NCI-H1436 treated with DMSO at 0.1 percent for 48 hours (cell line): ENCODE measurements at regions not wholly inside any gene's neighbourhood (a gene's known extent, or its start where the extent isn't known, plus 50 kb on each side); places are given as distances from the start of the nearest gene placed in this dataset.

Experiments used
- DNase-seq: peaks from one replicate; lab custom pipeline; 2025; lab: John Stamatoyannopoulos, UW

- DNase-seq: no peak
These were observed 92.0 kb upstream of the PRMT6 start for GRCh38 chr1:106964495-106964894.

GRCh38 chr1:106968644-106969043, 87.8 kb upstream of the PRMT6 start:
- DNase-seq: no peak

GRCh38 chr1:106969731-106970130, 86.7 kb upstream of the PRMT6 start:
- DNase-seq: no peak

GRCh38 chr1:106972074-106972473, 84.4 kb upstream of the PRMT6 start:
- DNase-seq: no peak

- no peak for DNase-seq
These were observed 80.5 kb upstream of the PRMT6 start for GRCh38 chr1:106975944-106976343.

- DNase-seq: no peak
These were observed 77.8 kb upstream of the PRMT6 start for GRCh38 chr1:106978477-106979322.

GRCh38 chr1:106979371-106979770, 77.1 kb upstream of the PRMT6 start:
- DNase-seq: no peak

GRCh38 chr1:106980121-106980520, 76.4 kb upstream of the PRMT6 start:
- DNase-seq: no peak

- DNase-seq: no peak
These were observed 71.7 kb upstream of the PRMT6 start for GRCh38 chr1:106984801-106985200.

GRCh38 chr1:106986603-106987002, 69.9 kb upstream of the PRMT6 start:
- no peak for DNase-seq

- DNase-seq: no peak
These were observed 60.5 kb upstream of the PRMT6 start for GRCh38 chr1:106995970-106996369.

GRCh38 chr1:106998431-106999002, 58.0 kb upstream of the PRMT6 start:
- DNase-seq: no peak

- no peak for DNase-seq
These were observed 55.6 kb upstream of the PRMT6 start for GRCh38 chr1:107000902-107001301.

GRCh38 chr1:107003972-107004371, 52.5 kb upstream of the PRMT6 start:
- no peak for DNase-seq

- no peak for DNase-seq
These were observed 52.1 kb upstream of the PRMT6 start for GRCh38 chr1:107004421-107004820.
